Breast epithelium (tissue), 4 donors: ENCODE measurements at regions not wholly inside any gene's neighbourhood (a gene's known extent, or its start where the extent isn't known, plus 50 kb on each side); places are given as distances from the start of the nearest gene placed in this dataset.

Experiments
- DNase-seq, 2 donors: peaks; one replicate each; pipeline ENCODE4 v3.0.0-alpha.2; 2019; ENCODE audit warnings: low spot score in 2 of 2
- H3K27ac ChIP-seq, 2 donors: fragments of 200-600 bp; sonication (generic) in 1 of 2; one replicate each; pipeline ENCODE4 v1.5.1; 2016 to 2019; ENCODE audit warnings: mild to moderate bottlenecking in 1 of 2
- H3K27me3 ChIP-seq, 2 donors: fragments of 200-600 bp; sonication (generic) in 1 of 2; one replicate each; pipeline versions ENCODE4 v1.5.1 to v1.6.0; 2017 to 2019; ENCODE audit warnings: control low read depth in 1 of 2, mild to moderate bottlenecking in 1 of 2
- H3K36me3 ChIP-seq: fragments of 200-600 bp; one replicate; pipeline ENCODE4 v1.5.1; 2019
- H3K4me1 ChIP-seq, 2 donors: fragments of 200-600 bp; sonication (generic); one replicate each; pipeline ENCODE4 v1.5.1; 2016 to 2019; ENCODE audit warnings: control low read depth in 1 of 2
- H3K4me3 ChIP-seq, 3 donors: fragments of 200-600 bp; sonication (generic); 1 replicate in 2 of 3; 2 replicates in 1 of 3; pipeline ENCODE4 v1.5.1; 2016 to 2019; ENCODE audit warnings: mild to moderate bottlenecking in 3 of 3, moderate library complexity in 2 of 3
- H3K9me3 ChIP-seq, 2 donors: fragments of 200-600 bp; sonication (generic) in 1 of 2; one replicate each; pipeline ENCODE4 v1.5.1; 2016 to 2019; ENCODE audit warnings: control low read depth in 1 of 2
- CTCF ChIP-seq, 3 donors: fragments of 450-650 bp; IDR thresholded peaks; one replicate each; pipeline ENCODE4 v1.5.1; 2016 to 2017; ENCODE audit warnings: antibody characterized with exemption in 3 of 3, mild to moderate bottlenecking in 3 of 3, moderate library complexity in 3 of 3
- POLR2A ChIP-seq: fragments of 450-650 bp; IDR thresholded peaks from one replicate; pipeline ENCODE4 v1.6.1; 2016; ENCODE audit warnings: antibody characterized with exemption, mild to moderate bottlenecking, moderate library complexity
- POLR2AphosphoS5 ChIP-seq, 3 donors: sonication (generic); formaldehyde crosslinking; IDR thresholded peaks; one replicate each; pipeline ENCODE4 v1.6.1; 2017; ENCODE audit warnings: antibody characterized with exemption in 3 of 3
- intact Hi-C: fragments of 100-400 bp; cut with DNase I; formaldehyde crosslinking; loops from one replicate; pipeline ENCODE4 v1.15.1; 2023; ENCODE audit warnings: low total_unique reads

- TF ChIP-seq CTCF (IDR thresholded peaks at IDR 0.05), result no peak
- no peak for TF ChIP-seq POLR2A
- no peak for DNase-seq
- intact Hi-C loops, result no loop called here
- Histone ChIP-seq H3K36me3 (no peaks in the 10 kb centered on the region), H3K9me3 (peaks cover 4 to 5% of the 10 kb centered on the region in 2 donors), H3K4me3 (no peak overlapping the region), H3K27ac (no peak overlapping the region), H3K4me1 (no peaks in the 10 kb centered on the region), H3K27me3 (no peaks in the 10 kb centered on the region)
Measured at GRCh38 chr4:179492260-179493080, 2050.2 kb upstream of the AGA start.

GRCh38 chr4:179503976-179504375, 2061.7 kb upstream of the AGA start:
- DNase-seq, result no peak
- Histone ChIP-seq H3K4me1 (no peaks in the 10 kb centered on the region), H3K27me3 (no peaks in the 10 kb centered on the region), H3K9me3 (no peaks in the 10 kb centered on the region), H3K4me3 (no peak overlapping the region), H3K36me3 (no peaks in the 10 kb centered on the region), H3K27ac (no peak overlapping the region)
- intact Hi-C loops, result no loop called here
- no peak for TF ChIP-seq POLR2A
- no peak for TF ChIP-seq POLR2AphosphoS5 (IDR thresholded peaks at IDR 0.05)
- no peak for TF ChIP-seq CTCF (IDR thresholded peaks at IDR 0.05)

GRCh38 chr4:179509489-179509888, 2067.3 kb upstream of the AGA start:
- intact Hi-C loops, result no loop called here
- Histone ChIP-seq H3K4me1 (no peaks in the 10 kb centered on the region), H3K27ac (no peak overlapping the region), H3K4me3 (no peak overlapping the region), H3K27me3 (no peaks in the 10 kb centered on the region), H3K9me3 (no peaks in the 10 kb centered on the region), H3K36me3 (no peaks in the 10 kb centered on the region)
- DNase-seq, result no peak
- no peak for TF ChIP-seq POLR2A
- TF ChIP-seq POLR2AphosphoS5 (IDR thresholded peaks at IDR 0.05), result no peak
- TF ChIP-seq CTCF (IDR thresholded peaks at IDR 0.05), result no peak

GRCh38 chr4:179521952-179522351, 2079.7 kb upstream of the AGA start:
- TF ChIP-seq CTCF (IDR thresholded peaks at IDR 0.05) (no peak), POLR2A (no peak), POLR2AphosphoS5 (IDR thresholded peaks at IDR 0.05) (no peak)
- Histone ChIP-seq H3K4me1 (no peaks in the 10 kb centered on the region), H3K9me3 (no peaks in the 10 kb centered on the region), H3K36me3 (no peaks in the 10 kb centered on the region), H3K27ac (no peak overlapping the region), H3K4me3 (no peak overlapping the region), H3K27me3 (no peaks in the 10 kb centered on the region)
- no peak for DNase-seq
- intact Hi-C loops, result no loop called here

- DNase-seq, result no peak
- intact Hi-C loops, result no loop called here
- H3K9me3 ChIP-seq, result no peaks in the 10 kb centered on the region
Measured at GRCh38 chr4:179530958-179531357, 2088.7 kb upstream of the AGA start.

More at GRCh38 chr4:179530958-179531357, 2088.7 kb upstream of the AGA start:
- Histone ChIP-seq H3K27ac (no peak overlapping the region), H3K4me3 (no peak overlapping the region), H3K27me3 (no peaks in the 10 kb centered on the region), H3K36me3 (no peaks in the 10 kb centered on the region), H3K4me1 (no peaks in the 10 kb centered on the region)
- TF ChIP-seq POLR2AphosphoS5 (IDR thresholded peaks at IDR 0.05) (no peak), POLR2A (no peak), CTCF (IDR thresholded peaks at IDR 0.05) (no peak)
